Pancreas (tissue), 10 donors: ENCODE measurements at regions not wholly inside any gene's neighbourhood (a gene's known extent, or its start where the extent isn't known, plus 50 kb on each side); places are given as distances from the start of the nearest gene placed in this dataset.

Source experiments
- ATAC-seq, 4 donors: fragments of 200-7000 bp; cut with Tn5 transposase; one replicate each; pipeline versions ENCODE4 v1.8.0 to v1.9.1; 2020; ENCODE audit warnings: mild to moderate bottlenecking in 4 of 4, moderate library complexity in 4 of 4
- DNase-seq, 6 donors: peaks; one replicate each; pipeline ENCODE4 v3.0.0-alpha.2; 2020
- FAIRE-seq: peaks from 2 replicates; lab custom pipeline; 2012; peaks lifted over from hg19 to GRCh38; lab: Jason Lieb, UNC
- H3K27ac ChIP-seq, 4 donors: fragments of 200-600 bp; sonication (generic); 1 replicate in 3 of 4; 2 replicates in 1 of 4; pipeline versions ENCODE4 v1.5.0 to v1.8.0; 2020
- H3K27me3 ChIP-seq, 4 donors: fragments of 200-600 bp; one replicate each; pipeline ENCODE4 v1.8.0; 2021
- H3K36me3 ChIP-seq, 3 donors: fragments of 200-600 bp; sonication (generic) in 1 of 3; one replicate each; pipeline versions ENCODE4 v1.5.0 to v1.8.0; 2020 to 2021
- H3K4me1 ChIP-seq, 3 donors: fragments of 200-600 bp; one replicate each; pipeline ENCODE4 v1.8.0; 2021
- H3K4me3 ChIP-seq, 4 donors: fragments of 200-600 bp; sonication (generic) in 2 of 4; one replicate each; pipeline versions ENCODE4 v1.5.0 to v1.8.0; 2020 to 2021
- H3K9me3 ChIP-seq, 4 donors: fragments of 200-600 bp; one replicate each; pipeline ENCODE4 v1.8.0; 2021
- CTCF ChIP-seq, 4 donors: fragments of 200-600 bp; sonication (generic) in 3 of 4; IDR thresholded peaks; one replicate each; pipeline versions ENCODE4 v1.5.0 to v1.8.0; 2021; ENCODE audit warnings: antibody characterized with exemption in 4 of 4
- WGBS, 2 donors: extraction: QIAGEN DNeasy Blood & Tissue Kit; methylation state at CpG; one replicate each; pipeline ENCODE4 v1.1.7; 2013; 5-methylcytosine and 5-hydroxymethylcytosine counted together
- intact Hi-C, 3 donors: fragments of 100-400 bp; cut with DNase I; formaldehyde crosslinking; loops; one replicate each; pipeline versions ENCODE4 v1.11.1 to v1.14.2; 2022
- donor health status: healthy with polysubstance abuse.
- donor health status: DM: no; HTN: no; CAD: no; lungs with moderate emphysema.
- donor health status: DM: no; HTN: no; CAD: no.
- donor health status: control.
- donor health status: control.
- donor health status: Bipolar disorder and iron deficiency.
- donor health status: DM: yes; HTN: yes; CAD: no.
- donor health status: DM: no; HTN: no; CAD: no.
- donor health status: DM: no; HTN: no; CAD: no.
- donor health status: DM: yes; HTN: yes; CAD: no.

DNA sequence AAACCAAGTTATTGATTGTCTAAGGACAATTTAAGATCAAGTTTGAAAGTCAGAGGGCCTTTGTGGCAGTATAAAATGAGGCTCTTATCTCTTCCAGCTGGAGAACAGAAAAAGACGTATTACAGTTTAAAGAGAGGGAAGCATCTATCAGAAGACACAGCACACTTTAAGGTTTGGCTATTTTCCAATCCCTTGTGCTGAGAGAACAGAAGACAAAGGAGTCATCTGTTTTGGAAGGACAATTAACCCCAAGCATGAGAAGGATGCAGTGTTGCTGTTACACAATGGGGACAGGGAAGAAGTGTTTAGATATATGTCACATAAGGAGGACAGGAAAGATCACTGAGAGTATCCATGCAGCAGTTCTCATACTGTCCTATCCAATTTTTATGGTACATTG lies 1224.2 kb upstream of the SORCS1 start:
- Histone ChIP-seq H3K4me3 (no peak overlapping the region), H3K27ac (no peak overlapping the region), H3K9me3 (no peaks in the 10 kb centered on the region), H3K27me3 (no peaks in the 10 kb centered on the region), H3K36me3 (no peaks in the 10 kb centered on the region), H3K4me1 (no peaks in the 10 kb centered on the region)
- no peak for TF ChIP-seq CTCF (IDR thresholded peaks at IDR 0.05)
- FAIRE-seq: no peak
- intact Hi-C loops: no loop called here
- DNase-seq: no peak
- ATAC-seq: no peak
- WGBS, 2 donors: 38 to 43% methylated on average over 1 of the region's 1 CpG

DNA sequence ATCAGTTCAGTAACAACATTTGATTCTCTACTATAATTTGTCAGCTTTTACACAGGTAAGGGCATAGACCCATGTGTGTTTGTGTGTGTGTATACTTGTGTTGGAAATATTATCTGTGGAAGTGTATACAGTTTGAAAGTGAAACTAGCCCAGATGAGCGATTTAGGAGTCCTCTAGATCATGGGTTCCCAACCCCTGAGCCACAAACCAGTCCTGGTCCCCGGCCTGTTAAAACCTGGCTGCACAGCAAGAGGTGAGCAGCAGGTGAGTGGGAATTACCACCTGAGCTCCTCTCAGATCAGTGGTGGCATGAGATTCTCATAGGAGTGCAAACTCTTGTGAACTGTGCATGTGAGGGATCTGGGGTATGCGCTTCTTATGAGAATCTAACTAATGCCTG lies 1221.5 kb upstream of the SORCS1 start:
- intact Hi-C loops: no loop called here
- Histone ChIP-seq H3K4me3 (no peak overlapping the region), H3K9me3 (no peaks in the 10 kb centered on the region), H3K36me3 (no peaks in the 10 kb centered on the region), H3K27ac (no peak overlapping the region), H3K4me1 (no peaks in the 10 kb centered on the region), H3K27me3 (no peaks in the 10 kb centered on the region)
- WGBS, 2 donors: 66 to 75% methylated on average over 3 of the region's 3 CpGs
- ATAC-seq (no peak), DNase-seq (no peak), FAIRE-seq (no peak)
- TF ChIP-seq CTCF (IDR thresholded peaks at IDR 0.05): no peak

GRCh38 chr10:108384378-108384777 lies 1219.9 kb upstream of the SORCS1 start:
- intact Hi-C loops: no loop called here
- Histone ChIP-seq H3K36me3 (no peaks in the 10 kb centered on the region), H3K27ac (no peak overlapping the region)

GRCh38 chr10:108378779-108379178 lies 1214.3 kb upstream of the SORCS1 start:
- no peak overlapping the region for H3K27ac ChIP-seq
- no peaks in the 10 kb centered on the region for H3K4me1 ChIP-seq
- ATAC-seq (no peak), DNase-seq (no peak), FAIRE-seq (no peak)
- H3K4me3 ChIP-seq: no peak overlapping the region
- intact Hi-C loops: no loop called here
- H3K27me3 ChIP-seq: no peaks in the 10 kb centered on the region
- H3K9me3 ChIP-seq: no peaks in the 10 kb centered on the region
- TF ChIP-seq CTCF (IDR thresholded peaks at IDR 0.05): no peak
- H3K36me3 ChIP-seq: no peaks in the 10 kb centered on the region

More at GRCh38 chr10:108384378-108384777, 1219.9 kb upstream of the SORCS1 start:
- no peak for ATAC-seq
- H3K4me1 ChIP-seq: no peaks in the 10 kb centered on the region
- no peaks in the 10 kb centered on the region for H3K9me3 ChIP-seq
- DNase-seq: no peak
- no peak for FAIRE-seq
- 35 to 51% methylated on average over 1 of the region's 1 CpG for WGBS, 2 donors
- H3K27me3 ChIP-seq: no peaks in the 10 kb centered on the region
- no peak overlapping the region for H3K4me3 ChIP-seq
- no peak for TF ChIP-seq CTCF (IDR thresholded peaks at IDR 0.05)

DNA sequence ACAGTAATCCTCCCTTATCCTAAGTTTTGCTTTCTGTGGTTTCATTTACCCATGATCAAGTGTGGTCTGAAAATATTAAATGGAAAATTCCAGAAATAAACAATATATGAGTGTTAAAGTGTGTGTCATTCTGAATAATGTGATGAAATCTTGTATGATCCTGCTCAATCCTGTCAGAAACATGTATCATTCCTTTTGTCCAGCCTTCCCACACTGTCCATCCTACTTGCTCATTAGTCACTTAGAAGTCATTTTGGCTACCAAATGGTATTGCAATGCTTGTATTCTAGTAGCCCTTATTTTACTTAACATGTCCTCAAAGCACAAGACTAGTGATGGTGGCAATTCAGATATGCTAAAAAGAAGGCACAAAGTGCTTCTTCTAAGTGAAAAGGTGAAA lies 1211.2 kb upstream of the SORCS1 start:
- TF ChIP-seq CTCF (IDR thresholded peaks at IDR 0.05): no peak
- Histone ChIP-seq H3K27me3 (no peaks in the 10 kb centered on the region), H3K9me3 (no peaks in the 10 kb centered on the region), H3K4me1 (no peaks in the 10 kb centered on the region), H3K36me3 (no peaks in the 10 kb centered on the region), H3K4me3 (no peak overlapping the region), H3K27ac (no peak overlapping the region)
- intact Hi-C loops: no loop called here
- DNase-seq (no peak), FAIRE-seq (no peak), ATAC-seq (no peak)
